ENCODE measurements at regions not wholly inside any gene's neighbourhood (a gene's known extent, or its start where the extent isn't known, plus 50 kb on each side); places are given as distances from the start of the nearest gene placed in this dataset.

GRCh38 chr2:5915881-5916310 is 223.7 kb downstream of the SOX11 start:
- DNase-seq (ENCODE audit: low spot score) = no peak

GRCh38 chr2:5921081-5921642 is 229.0 kb downstream of the SOX11 start:
- DNase-seq (ENCODE audit: low spot score) = no peak

- DNase-seq (ENCODE audit: low spot score) = no peak
These were observed 232.1 kb downstream of the SOX11 start for GRCh38 chr2:5923957-5924945.

GRCh38 chr2:5925604-5926003 is 233.4 kb downstream of the SOX11 start:
- no peak for DNase-seq (ENCODE audit: low spot score)

- DNase-seq (ENCODE audit: low spot score) = no peak
These were observed 234.8 kb downstream of the SOX11 start for GRCh38 chr2:5926871-5927512.

- DNase-seq (ENCODE audit: low spot score) = no peak
These were observed 240.6 kb downstream of the SOX11 start for GRCh38 chr2:5932556-5933469.

GRCh38 chr2:5933669-5934068 is 241.5 kb downstream of the SOX11 start:
- no peak for DNase-seq (ENCODE audit: low spot score)

GRCh38 chr2:5937321-5937720 is 245.1 kb downstream of the SOX11 start:
- DNase-seq (ENCODE audit: low spot score) = no peak

GRCh38 chr2:5937851-5938565 is 245.8 kb downstream of the SOX11 start:
- no peak for DNase-seq (ENCODE audit: low spot score)

- DNase-seq (ENCODE audit: low spot score) = no peak
These were observed 246.3 kb downstream of the SOX11 start for GRCh38 chr2:5938566-5938896.

- no peak for DNase-seq (ENCODE audit: low spot score)
These were observed 247.4 kb downstream of the SOX11 start for GRCh38 chr2:5939553-5939952.

- DNase-seq (ENCODE audit: low spot score) = no peak
These were observed 248.7 kb downstream of the SOX11 start for GRCh38 chr2:5940596-5941535.

GRCh38 chr2:5942204-5942603 is 250.0 kb downstream of the SOX11 start:
- DNase-seq (ENCODE audit: low spot score) = no peak

- DNase-seq (ENCODE audit: low spot score) = no peak
These were observed 253.6 kb downstream of the SOX11 start for GRCh38 chr2:5945742-5946141.

- no peak for DNase-seq (ENCODE audit: low spot score)
These were observed 254.3 kb downstream of the SOX11 start for GRCh38 chr2:5946225-5947115.

- DNase-seq (ENCODE audit: low spot score) = no peak
These were observed 258.6 kb downstream of the SOX11 start for GRCh38 chr2:5950736-5951135.

- DNase-seq (ENCODE audit: low spot score) = no peak
These were observed 259.3 kb downstream of the SOX11 start for GRCh38 chr2:5951471-5951870.

- no peak for DNase-seq (ENCODE audit: low spot score)
These were observed 261.3 kb downstream of the SOX11 start for GRCh38 chr2:5953525-5953924.

- no peak for DNase-seq (ENCODE audit: low spot score)
These were observed 262.3 kb downstream of the SOX11 start for GRCh38 chr2:5954509-5954908.

Measured in hematopoietic multipotent progenitor cell treated with erythropoietin and hydrocortisone succinate and interleukin-3 and kit ligand, for 17 days (in vitro differentiated cells).